NCI-H146 treated with DMSO at 0.1 percent for 48 hours (cell line): ENCODE measurements at regions not wholly inside any gene's neighbourhood (a gene's known extent, or its start where the extent isn't known, plus 50 kb on each side); places are given as distances from the start of the nearest gene placed in this dataset.
A peak's percentile ranks its signal among the peaks of the same experiment; 100 is the strongest.
"Not testable (repeated sequence)": the region's sequence is repeated elsewhere in the genome, so short reads cannot be mapped to it uniquely, and the experiment has no call there.

Experiments
- DNase-seq: peaks from one replicate; lab custom pipeline; 2025; ENCODE audit not compliant: unreplicated experiment; lab: John Stamatoyannopoulos, UW

DNA sequence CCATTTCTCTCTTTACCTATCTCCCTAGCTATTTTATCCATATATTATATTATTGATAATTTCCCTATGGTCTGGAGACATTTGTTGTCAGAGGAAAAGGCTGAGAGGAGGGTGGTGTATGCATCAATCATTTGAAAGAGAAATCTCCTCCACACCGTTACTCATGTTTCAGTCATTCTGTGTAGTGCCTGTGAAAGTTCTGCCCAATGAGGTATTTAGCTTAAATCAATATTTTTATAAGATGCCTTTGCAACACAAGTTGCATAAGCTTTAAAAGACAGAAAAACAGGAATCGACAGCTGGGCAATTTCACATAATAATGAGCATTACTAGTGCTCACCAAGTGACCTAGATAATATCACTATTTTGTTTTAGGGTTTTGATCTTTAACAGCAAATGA lies 363.7 kb upstream of the FSIP2 start:
- no peak for DNase-seq

DNA sequence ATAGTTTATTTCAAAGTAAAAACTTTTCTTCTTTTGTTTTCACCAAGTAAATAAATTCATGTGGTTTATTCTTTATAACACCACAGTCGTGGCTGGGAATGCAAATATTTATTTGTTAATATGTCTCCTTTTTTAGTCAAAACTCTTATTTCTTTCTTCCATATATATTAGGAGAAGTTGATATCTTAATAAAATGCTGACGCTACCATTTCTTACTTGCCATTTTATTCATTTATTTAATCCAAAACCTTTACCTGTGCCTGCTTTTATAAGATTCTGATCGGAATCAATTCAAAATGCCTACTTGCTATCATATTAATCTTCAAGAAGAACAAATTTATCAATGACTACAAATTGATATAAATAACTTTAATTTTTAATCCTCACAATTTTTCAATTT lies 362.9 kb upstream of the FSIP2 start:
- no peak for DNase-seq

DNA sequence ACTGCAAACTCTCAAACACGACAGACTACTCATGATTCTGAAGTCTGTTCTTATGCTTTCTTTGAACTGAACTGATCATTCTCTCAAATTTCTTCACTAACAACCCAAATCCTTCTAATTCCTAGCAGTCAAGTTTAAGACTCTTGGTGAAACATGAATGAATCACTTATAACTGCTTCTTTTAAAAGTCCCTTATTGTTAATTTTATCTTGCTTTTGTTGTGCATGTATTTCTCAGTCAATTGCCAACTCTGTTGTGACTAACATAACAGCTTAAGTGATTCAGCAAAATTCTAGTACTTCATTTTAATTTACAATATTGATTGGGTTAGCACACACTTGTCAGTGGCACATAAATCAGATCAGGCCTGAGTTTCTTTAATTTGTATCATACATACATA lies 357.0 kb upstream of the FSIP2 start:
- DNase-seq: no peak

DNA sequence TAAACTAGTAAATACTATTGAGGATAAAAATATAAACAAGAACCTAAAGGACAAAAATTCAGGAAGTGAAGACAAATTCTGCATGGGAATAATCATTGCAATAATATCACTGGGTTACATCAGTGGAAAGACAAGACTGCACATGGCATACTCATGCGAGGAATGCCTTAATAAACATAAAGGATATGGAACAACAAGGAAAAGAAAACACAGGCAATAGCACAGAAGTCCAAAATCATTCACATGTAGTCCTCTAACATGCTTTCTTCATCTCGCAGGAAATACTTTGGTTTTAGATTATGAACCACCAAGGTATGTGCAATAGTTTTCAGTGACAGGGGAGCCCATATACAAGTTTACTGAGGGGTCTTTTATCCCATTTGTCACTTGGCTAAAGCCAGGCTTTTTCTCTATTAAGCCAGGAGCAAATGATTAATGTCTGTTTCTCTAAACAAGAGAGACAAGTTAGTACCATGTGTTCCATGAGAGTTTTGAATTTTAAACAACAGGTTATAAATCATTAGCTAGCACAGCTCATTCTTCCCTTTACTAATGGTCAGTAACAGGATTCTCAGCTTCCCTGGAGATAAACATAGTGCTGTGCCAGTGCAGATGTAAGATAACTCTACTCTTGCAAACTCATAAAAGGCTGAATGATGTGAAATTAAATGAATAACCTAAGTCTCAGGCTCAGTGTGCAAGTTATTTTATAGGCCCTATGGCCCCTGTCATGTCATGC lies 353.6 kb upstream of the FSIP2 start:
- no peak for DNase-seq

DNA sequence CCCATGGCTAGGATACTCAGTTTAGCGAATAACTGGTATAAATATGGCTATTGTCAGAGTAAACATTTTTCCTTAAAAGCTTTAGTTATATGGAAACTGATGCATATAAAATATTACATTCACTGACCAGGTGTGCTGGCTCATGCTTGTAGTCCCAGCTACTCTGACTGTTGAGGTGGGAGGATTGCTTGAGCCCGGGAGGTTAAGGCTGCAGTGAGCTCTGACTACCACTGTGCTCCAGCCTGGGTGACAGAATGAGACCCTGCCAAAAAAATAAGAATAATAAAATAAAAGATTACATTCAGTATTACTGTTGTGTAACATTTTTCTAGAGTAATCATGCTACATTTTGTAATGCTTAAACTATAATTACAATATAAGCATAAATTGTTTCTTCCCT lies 350.4 kb upstream of the FSIP2 start:
- no peak for DNase-seq

DNA sequence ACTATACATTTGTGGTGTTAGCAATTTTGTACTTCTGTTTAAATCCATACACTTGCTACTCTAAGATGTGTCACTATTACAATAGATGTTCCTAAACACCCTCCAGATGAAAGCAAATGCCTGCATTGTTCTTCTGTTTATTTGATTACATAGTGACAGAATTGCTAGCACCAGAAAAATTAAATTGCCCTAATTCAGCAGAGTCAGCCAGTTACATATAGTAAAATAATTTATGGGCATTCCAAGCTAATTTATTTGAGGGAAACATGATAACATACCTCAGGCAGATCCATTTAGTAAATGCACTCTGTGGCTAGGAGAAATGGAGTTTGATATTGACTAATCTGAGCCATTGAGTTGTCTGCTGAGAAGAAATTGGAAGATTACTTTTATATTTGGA lies 347.1 kb upstream of the FSIP2 start:
- DNase-seq: no peak

DNA sequence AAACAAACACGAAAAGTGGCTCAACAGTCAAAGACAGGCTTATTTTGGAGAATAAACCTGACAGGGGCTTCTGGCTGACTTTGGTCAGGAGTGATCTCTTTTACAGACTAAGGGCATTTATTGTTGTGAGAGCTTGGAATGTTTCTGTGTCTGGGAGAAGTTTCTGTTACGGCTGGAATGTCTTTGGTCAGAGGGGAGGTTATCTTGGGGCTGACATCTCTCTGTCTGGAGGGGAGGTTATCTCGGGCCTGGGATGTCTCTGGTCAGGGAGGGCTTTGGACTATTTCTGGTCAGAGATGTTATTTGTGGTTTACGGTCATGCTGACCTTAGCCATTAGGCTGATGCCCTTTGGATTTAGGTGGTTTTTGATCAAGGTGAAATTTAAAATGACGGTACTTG lies 345.5 kb upstream of the FSIP2 start:
- no peak for DNase-seq

DNA sequence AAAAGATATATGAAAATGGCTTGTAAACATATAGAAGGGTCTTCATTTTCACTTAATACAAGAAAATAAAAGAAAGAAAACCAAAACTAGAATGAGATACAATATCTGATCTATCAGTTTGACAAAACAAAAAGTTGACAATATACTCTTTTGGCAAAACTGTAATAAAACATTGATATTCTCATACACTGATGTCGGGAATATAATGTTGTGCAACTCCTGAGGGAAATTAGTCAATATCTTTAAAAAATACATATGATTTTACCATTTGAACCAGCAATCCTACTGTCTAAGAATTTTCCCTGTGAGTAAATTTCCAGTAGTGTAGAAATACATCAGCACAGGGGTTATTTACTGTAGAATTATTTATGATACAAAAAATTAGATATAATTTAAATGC lies 336.1 kb upstream of the FSIP2 start:
- no peak for DNase-seq

DNA sequence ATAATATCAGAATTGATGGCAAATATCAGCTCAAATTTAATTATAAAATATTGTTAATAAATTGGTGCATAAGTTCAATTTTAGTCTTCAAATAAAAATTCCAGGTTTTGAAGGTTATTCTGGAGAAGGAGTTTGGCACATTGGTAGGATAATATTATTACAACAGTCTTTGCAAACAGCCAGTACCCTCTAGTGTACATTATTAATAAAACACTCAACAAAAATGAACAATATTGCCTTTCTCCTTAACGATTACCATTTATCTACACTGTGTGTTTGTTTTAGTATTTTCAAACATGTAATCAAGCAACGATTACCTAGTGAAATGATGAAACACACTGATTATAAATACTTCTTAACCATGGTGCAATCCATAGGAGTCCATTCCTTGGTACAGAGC lies 334.0 kb upstream of the FSIP2 start:
- peak; percentile 3 for DNase-seq

DNA sequence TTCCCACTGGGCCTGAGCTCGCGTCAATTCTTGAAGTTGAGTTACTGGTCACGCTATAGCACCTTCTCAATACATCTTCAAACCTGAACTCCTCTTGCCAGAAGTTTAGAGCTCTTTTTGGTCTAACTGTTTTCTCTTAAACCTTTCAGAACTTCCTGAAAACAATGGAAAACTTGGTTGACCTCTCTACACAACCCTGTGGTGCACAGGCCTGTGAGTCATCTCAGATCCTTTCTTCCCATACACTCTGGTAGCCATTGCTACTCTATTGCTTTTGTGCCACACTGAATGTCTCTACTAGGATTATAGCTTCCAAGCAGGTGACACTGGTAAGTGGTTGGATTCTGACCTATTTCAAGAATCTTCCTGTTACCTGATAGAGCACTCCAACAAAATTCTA lies 321.5 kb upstream of the FSIP2 start:
- no peak for DNase-seq

DNA sequence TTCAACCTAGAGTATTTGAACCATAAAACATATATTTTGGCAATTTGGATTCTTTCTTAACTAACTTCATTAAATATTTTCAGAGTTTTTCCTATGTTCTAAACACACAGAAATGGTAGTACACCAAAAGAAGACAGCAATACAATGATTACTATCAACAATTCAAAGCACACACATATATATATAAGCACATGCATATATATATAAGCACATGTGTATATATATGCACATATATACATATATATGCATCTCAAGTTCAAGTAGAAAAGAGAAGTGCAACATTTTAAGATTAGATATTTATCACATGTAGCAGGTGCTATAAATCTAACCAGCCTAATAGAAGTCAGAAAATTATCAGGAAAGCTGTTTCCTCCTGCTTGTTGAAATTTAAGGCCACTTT lies 320.9 kb upstream of the FSIP2 start:
- DNase-seq: no peak

DNA sequence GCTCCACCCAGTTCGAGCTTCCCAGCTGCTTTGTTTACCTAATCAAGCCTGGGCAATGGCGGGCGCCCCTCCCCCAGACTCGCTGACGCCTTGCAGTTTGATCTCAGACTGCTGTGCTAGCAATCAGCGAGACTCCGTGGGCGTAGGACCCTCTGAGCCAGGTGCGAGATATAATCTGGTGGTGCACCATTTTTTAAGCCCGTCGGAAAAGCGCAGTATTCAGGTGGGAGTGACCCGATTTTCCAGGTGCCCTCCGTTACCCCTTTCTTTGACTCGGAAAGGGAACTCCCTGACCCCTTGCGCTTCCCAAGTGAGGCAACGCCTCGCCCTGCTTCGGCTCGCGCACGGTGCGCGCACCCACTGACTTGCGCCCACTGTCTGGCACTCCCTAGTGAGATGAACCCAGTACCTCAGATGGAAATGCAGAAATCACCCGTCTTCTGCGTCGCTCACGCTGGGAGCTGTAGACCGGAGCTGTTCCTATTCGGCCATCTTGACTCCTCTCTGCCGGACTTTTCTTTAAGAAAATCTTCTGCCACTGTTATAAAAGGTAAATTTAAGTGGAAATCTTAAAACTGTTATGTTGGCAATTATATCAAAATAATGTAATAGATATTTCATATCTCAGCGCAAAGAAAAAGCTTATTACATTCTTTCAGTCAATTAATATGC lies 313.5 kb upstream of the FSIP2 start:
- DNase-seq: not testable (repeated sequence)

DNA sequence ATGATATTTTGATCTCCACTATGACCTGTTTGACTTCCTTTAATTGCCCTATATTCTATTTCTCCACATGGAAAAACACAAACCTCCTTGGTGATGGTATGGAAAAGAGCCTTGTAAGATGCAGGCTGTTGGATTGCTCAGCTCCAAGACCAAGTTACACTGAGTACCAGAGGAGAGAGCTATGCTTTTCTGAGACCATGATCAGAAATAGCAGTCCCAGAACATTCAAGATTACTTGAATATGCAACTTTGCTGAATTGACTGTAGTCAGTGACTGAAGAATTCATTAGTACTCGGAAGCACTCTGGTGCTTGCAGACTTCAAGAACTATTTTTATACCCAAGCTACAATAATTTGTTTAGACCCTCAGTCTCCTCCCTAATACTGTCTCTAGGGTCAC lies 310.6 kb upstream of the FSIP2 start:
- DNase-seq: no peak

DNA sequence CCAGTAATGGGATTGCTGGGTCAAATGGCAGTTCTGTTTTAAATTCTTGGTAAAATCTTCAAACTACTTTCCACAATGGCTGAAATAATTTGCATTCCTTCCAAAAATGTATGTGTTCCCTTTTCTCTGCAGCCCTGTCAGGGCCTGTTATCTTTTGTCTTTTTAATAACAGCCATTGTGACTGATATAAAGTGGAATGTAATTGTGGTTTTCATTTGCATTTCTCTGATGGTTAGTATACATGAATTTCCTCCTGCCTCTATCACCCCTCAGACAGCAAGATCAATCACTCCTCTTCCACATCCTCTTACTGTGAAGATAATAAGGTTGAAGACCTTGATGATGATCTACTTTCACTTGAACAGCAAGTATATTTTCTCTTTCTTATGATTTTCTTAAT lies 304.8 kb upstream of the FSIP2 start:
- no peak for DNase-seq

DNA sequence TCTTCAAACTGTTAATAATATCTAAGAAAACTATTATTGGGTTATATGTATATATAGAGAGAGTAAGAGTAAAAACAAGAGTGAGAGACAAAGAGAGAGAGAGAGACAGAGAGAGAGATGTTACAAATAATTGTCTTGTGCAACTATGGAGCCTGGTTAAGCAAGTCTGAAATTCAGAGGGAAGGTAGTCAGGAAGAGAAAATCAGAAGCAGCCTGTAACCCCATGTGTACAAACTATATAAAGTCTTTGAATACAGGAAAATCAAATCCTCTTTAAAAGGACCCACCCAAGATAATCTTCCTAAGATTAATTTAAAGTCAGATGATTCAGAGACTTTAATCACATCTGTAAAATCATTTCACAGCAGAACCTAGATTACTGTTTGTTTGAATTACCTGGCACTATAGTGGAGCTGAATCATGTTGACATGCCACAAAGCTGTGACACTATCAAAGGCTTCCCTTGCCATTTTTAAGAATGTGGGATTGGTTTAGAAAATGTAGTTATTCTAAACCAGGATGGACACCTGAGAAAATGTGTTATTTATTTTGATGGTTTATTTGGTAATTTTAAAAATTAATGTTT lies 301.7 kb upstream of the FSIP2 start:
- DNase-seq: no peak

DNA sequence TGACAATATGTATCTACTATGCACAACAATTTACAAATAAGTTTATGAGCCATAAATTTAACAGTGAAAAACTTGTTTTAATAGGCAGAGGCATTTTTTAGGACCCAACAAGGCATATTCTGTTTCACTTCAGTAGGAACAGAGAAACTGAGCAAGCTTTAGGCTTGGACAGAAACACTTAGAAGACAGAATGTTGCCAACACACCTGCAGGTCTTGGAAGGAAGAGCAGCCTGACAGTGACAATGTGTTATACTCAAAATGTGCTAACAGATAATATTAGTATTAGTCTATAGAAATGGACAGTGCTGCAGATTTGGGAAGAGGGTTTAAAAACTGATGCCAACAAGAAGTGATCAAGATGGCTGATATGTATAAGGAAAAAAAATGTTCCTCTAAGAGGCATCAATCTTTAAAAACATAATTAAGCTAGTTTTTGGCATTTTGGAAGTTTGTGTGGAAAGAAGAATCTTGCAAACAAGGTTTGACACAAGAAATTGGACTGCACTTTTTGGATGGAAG lies 297.1 kb upstream of the FSIP2 start:
- DNase-seq: no peak

DNA sequence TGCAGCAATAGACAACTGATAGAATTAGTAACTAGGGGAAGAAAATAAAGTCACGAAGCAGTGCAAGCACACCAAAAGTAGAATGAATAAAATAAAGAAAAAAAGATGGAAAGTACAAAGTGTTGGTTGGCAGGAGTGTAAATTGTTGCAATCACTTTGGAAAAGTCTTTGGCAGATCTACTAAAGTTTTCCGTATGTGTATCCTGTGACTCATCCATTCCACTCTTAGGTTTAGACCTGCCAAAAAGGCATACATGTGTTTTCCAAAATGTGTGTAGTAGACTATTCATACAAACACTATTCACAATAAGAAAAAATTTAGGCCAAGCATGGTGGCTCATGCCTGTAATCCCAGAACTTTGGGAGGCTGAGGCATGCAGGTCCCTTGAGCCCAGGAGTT lies 282.1 kb upstream of the FSIP2 start:
- DNase-seq: no peak

DNA sequence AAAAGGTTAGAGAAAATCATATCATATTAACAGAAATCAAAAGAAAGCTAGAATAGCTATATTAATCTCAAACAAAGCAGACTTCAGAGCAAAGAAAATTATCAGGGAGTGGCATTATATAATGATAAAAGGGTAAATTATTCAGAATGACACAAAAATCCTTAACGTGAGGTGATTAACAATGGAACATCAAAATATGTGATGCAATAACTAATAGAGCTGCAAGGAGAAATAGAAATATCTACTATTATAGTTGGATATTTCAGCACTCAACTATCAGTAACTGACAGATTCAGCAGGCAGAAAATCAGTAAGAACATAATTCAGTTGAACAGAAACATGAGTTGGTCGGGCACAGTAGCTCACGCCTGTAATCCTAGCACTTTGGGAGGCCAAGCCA lies 275.1 kb upstream of the FSIP2 start:
- no peak for DNase-seq

DNA sequence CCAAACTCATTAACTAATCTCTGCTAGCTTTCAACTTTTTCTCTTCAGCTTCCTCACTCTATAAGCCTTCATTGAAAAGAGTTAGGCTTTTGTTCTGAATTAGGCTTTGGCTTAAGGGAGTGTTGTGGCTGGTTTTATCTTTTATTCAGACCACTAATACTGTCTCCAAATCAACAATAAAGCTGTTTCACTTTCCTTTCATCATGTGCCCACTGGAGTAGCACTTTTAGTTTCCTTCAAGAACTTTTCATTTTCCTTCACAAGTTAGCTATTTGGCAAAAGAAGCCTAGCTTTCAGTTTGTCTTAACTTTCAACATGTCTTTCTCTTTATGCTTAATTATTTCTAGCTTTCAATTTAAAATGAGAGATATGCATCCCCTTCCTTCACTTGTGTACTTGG lies 271.7 kb upstream of the FSIP2 start:
- DNase-seq: no peak

DNA sequence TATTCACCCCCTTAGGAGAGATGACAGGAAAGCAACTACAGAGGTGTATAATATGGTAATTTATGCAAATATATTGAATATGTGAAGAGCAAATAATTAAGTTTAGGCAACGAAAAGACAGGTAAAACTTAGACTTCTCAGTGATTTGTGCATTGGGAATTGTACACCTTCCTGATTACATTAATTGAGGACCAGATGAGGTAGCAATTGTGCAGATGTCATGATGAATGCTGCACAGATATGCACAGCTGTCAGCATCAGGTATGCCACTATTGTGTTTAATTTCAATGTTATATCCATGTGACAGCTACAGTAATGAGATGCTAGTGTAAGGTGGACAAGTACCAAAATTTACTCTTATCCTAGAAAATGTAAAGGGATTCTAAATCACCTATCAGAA lies 267.2 kb upstream of the FSIP2 start:
- DNase-seq: no peak

DNA sequence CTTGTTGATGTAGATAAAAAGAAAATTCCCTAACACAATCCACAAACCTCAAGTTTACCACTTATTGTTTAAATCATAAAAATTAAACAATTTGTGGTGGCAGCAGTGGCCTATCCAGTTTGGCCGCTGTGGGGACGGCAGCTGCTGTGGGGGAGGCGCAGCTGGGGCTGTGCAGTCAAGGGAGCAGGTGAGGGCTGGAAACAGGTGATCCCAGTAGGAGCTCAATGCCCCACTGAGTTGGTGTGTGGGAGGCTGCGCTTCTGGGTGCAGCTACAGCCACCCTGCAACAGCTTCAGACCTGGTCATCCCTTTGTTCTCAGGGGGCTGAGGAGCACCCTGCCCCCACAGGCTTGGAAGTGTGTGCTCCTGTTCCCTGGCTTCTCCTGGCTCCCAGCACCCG lies 266.0 kb upstream of the FSIP2 start:
- no peak for DNase-seq

DNA sequence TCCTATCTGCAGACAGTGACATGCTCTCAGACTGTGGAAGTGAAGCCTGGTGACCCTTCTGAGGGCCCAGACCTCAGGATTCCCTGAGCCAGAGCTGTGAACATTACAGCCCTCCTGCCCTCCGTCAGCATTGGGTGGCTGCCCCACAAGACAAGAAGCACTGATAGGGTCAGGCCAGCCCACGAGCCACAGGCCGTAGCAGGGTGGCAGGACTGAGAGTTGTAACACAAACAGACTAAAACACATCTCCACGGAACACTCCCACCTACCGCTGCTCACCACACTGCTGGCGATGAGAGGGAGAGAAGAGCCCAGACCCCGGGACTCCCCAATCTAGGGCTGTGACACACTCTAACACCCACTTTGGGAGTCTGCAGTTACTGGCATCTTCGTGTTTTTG lies 264.8 kb upstream of the FSIP2 start:
- no peak for DNase-seq
